Nephron progenitor cell (in vitro differentiated cells): ENCODE measurements at regions not wholly inside any gene's neighbourhood (a gene's known extent, or its start where the extent isn't known, plus 50 kb on each side); places are given as distances from the start of the nearest gene placed in this dataset.
"Not testable (repeated sequence)": the region's sequence is repeated elsewhere in the genome, so short reads cannot be mapped to it uniquely, and the experiment has no call there.

ENCODE experiments used
- DNase-seq: peaks from one replicate; pipeline ENCODE4 v3.0.0; 2021
- H3K27ac Mint-ChIP-seq: 2 replicates; pipeline ENCODE4 v1.8.0; 2021; ENCODE audit warnings: mild to moderate bottlenecking, moderate library complexity, mixed read lengths
- H3K27me3 Mint-ChIP-seq: 2 replicates; pipeline ENCODE4 v1.8.0; 2021; ENCODE audit warnings: mild to moderate bottlenecking, low read depth, mixed read lengths; ENCODE audit not compliant: poor library complexity
- H3K36me3 Mint-ChIP-seq: 2 replicates; pipeline ENCODE4 v1.8.0; 2021; ENCODE audit warnings: low read depth, mixed read lengths
- H3K4me1 Mint-ChIP-seq: 2 replicates; pipeline ENCODE4 v1.8.0; 2021; ENCODE audit warnings: mixed read lengths
- H3K4me3 Mint-ChIP-seq: 2 replicates; pipeline ENCODE4 v1.8.0; 2021; ENCODE audit warnings: mild to moderate bottlenecking, moderate library complexity, mixed read lengths
- H3K9me3 Mint-ChIP-seq: 2 replicates; pipeline ENCODE4 v1.8.0; 2021; ENCODE audit warnings: mild to moderate bottlenecking, moderate library complexity, mixed read lengths
- TF ChIP-seq, protein P1 (sequence below): fragments of 200-600 bp; sonication (generic); IDR thresholded peaks from 2 replicates; pipeline ENCODE4 v1.5.0; 2021; ENCODE audit warnings: antibody characterized with exemption

DNA sequence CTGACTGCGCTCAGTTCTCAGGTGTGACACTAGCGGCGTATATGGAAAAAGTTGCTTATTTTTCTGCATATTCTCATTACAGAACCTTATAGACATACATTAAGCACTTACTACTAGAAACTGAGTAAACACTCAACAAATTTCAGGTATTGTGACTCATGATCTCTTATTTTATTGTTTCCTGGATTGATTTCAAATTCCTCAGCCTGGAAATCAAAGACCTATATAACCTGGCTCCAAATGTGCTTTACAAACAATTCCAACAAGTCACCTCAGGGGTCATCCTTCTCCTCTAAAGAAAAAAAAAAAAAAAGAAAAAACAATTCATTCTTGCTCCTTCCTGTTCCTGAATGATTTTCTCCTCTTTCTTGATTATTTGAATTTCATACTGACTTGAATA lies 152.3 kb downstream of the ADAM29 start:
- H3K36me3 Mint-ChIP-seq, result no peaks in the 10 kb centered on the region
- TF ChIP-seq, protein P1, sequence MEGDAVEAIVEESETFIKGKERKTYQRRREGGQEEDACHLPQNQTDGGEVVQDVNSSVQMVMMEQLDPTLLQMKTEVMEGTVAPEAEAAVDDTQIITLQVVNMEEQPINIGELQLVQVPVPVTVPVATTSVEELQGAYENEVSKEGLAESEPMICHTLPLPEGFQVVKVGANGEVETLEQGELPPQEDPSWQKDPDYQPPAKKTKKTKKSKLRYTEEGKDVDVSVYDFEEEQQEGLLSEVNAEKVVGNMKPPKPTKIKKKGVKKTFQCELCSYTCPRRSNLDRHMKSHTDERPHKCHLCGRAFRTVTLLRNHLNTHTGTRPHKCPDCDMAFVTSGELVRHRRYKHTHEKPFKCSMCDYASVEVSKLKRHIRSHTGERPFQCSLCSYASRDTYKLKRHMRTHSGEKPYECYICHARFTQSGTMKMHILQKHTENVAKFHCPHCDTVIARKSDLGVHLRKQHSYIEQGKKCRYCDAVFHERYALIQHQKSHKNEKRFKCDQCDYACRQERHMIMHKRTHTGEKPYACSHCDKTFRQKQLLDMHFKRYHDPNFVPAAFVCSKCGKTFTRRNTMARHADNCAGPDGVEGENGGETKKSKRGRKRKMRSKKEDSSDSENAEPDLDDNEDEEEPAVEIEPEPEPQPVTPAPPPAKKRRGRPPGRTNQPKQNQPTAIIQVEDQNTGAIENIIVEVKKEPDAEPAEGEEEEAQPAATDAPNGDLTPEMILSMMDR, result no peak
- H3K9me3 Mint-ChIP-seq, result no peaks in the 10 kb centered on the region
- no peaks in the 10 kb centered on the region for H3K27me3 Mint-ChIP-seq
- no peak overlapping the region for H3K4me3 Mint-ChIP-seq
- no peak overlapping the region for H3K27ac Mint-ChIP-seq
- no peak for DNase-seq
- no peaks in the 10 kb centered on the region for H3K4me1 Mint-ChIP-seq

DNA sequence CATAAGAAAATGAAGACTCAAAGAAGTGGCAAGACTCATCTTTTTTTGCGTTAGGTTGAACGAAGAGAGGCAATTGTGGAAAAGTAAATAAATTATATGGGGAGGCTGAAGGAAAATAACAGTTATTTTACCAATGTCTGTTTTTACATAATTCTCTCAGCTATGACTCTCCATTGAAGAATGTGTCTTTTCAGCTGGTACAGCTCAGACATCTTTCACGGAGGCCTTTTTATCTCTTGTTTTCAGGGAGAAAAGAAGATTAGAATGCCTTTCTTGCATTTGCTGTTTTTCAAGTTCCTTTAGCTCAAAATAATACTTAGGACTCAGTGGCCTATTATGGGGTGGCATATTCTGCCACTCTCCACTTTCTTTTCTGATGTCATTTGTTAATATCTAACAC lies 153.0 kb downstream of the ADAM29 start:
- Mint-ChIP-seq H3K27ac (no peak overlapping the region), H3K9me3 (no peaks in the 10 kb centered on the region), H3K27me3 (no peaks in the 10 kb centered on the region), H3K4me1 (no peaks in the 10 kb centered on the region), H3K36me3 (no peaks in the 10 kb centered on the region), H3K4me3 (no peak overlapping the region)
- DNase-seq, result no peak
- TF ChIP-seq, protein P1, result no peak

DNA sequence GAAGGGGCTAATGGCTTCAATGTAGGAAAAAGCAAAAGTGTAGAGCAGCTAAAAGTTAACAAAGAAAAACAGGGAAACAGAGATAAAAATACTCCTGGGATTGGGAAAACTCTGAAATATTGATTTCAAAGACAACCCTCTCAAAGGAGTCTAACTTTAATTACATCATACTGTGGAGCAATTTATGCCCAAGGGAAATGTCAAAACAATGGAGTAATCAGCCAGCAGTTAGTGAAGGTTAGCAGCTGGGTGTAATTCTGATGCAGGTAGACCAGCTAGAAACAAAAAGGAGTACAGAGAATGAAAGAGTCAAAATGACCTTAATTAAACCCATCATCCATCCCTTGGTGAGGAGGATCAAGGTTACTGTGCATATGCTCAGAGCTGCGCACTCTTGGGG lies 169.0 kb downstream of the ADAM29 start:
- Mint-ChIP-seq H3K27me3 (peaks cover 4% of the 10 kb centered on the region), H3K4me1 (no peaks in the 10 kb centered on the region), H3K4me3 (no peak overlapping the region), H3K9me3 (no peaks in the 10 kb centered on the region), H3K27ac (no peak overlapping the region), H3K36me3 (no peaks in the 10 kb centered on the region)
- DNase-seq, result no peak
- TF ChIP-seq, protein P1, result no peak

DNA sequence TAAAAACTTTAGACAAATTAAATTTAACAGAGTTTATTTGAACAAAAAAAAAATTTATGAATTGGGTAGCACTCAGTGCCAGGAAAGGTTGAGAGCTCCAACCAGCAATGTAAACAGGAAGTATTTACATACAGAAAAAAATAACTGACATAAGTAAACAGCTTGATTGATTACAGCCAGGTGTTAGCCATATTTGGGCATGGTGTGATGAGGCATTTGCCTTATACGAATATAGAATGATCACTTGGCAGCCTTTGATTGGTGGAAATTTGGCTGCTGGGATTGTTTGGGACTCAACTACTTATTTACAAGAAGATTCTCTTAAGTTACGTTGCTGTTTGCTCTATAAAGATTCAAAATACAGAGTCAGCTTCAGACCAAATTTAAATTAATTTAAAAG lies 172.0 kb downstream of the ADAM29 start:
- Mint-ChIP-seq H3K4me3 (no peak overlapping the region), H3K27ac (no peak overlapping the region), H3K36me3 (no peaks in the 10 kb centered on the region), H3K4me1 (no peaks in the 10 kb centered on the region), H3K9me3 (peaks cover 7% of the 10 kb centered on the region), H3K27me3 (peaks cover 4% of the 10 kb centered on the region)
- DNase-seq, result no peak
- TF ChIP-seq, protein P1, result no peak

DNA sequence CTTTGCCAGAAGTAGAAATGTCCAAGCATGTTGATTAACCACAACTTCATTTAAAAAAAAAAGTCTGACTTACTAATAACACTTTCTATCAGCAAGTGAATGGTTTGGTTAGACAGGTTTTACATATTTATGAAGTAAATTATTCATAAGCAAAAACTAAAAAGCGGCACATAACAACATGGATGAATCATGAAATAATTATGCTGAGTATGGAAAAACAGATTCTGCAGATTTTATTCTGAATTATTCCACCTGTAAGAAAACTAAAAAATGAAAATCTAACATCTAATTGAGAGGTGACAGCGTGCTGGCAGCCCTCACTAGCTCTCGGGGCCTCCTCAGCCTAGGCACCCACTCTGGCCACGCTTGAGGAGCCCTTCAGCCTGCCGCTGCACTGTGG lies 173.5 kb downstream of the ADAM29 start:
- H3K36me3 Mint-ChIP-seq, result no peaks in the 10 kb centered on the region
- no peak for DNase-seq
- no peak overlapping the region for H3K4me3 Mint-ChIP-seq
- no peak overlapping the region for H3K27ac Mint-ChIP-seq
- H3K9me3 Mint-ChIP-seq, result peaks cover 7% of the 10 kb centered on the region
- peaks cover 7% of the 10 kb centered on the region for H3K27me3 Mint-ChIP-seq
- TF ChIP-seq, protein P1, result no peak
- H3K4me1 Mint-ChIP-seq, result no peaks in the 10 kb centered on the region

DNA sequence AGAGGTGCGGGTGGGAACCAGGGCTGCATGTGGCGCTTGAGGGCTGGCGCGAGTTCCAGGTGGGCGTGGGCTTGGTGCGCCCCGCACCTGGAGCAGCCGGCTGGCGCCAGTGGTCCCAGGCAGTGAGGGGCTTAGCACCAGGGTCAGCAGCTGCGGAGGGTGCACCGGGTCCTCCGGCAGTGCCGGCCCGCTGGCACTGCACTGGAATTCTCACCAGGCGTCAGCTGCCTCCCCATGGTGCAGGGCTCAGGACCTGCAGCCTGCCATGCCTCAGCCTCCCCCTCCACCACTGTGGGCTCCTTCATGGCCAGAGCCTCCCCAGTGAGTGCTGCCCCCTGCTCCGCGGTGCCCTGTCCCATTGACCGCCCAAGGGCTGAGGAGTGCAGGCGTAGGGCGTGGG lies 174.0 kb downstream of the ADAM29 start:
- H3K9me3 Mint-ChIP-seq, result peaks cover 7% of the 10 kb centered on the region
- TF ChIP-seq, protein P1, result no peak
- DNase-seq, result no peak
- H3K27ac Mint-ChIP-seq, result no peak overlapping the region
- H3K36me3 Mint-ChIP-seq, result no peaks in the 10 kb centered on the region
- peaks cover 7% of the 10 kb centered on the region for H3K27me3 Mint-ChIP-seq
- H3K4me1 Mint-ChIP-seq, result no peaks in the 10 kb centered on the region
- H3K4me3 Mint-ChIP-seq, result no peak overlapping the region

DNA sequence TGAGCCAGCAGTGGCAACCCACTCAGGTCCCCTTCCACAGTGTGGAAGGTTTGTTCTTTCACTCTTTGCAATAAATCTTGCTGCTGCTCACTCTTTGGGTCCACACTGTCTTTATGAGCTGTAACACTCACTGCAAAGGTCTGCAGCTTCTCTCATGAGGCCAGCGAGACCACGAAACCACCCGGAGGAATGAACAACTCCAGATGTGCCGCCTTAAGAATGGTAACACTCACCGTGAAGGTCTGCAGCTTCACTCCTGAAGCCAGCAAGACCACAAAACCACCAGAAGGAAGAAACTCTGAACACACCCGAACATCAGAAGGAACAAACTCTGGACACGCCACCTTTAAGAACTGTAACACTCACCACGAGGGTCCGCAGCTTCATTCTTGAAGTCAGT lies 174.9 kb downstream of the ADAM29 start:
- not testable (repeated sequence) for H3K27me3 Mint-ChIP-seq, H3K4me3 Mint-ChIP-seq, DNase-seq, H3K4me1 Mint-ChIP-seq, H3K36me3 Mint-ChIP-seq, H3K27ac Mint-ChIP-seq, H3K9me3 Mint-ChIP-seq
